Central memory CD8-positive, alpha-beta T cell (primary cell): ENCODE measurements at regions not wholly inside any gene's neighbourhood (a gene's known extent, or its start where the extent isn't known, plus 50 kb on each side); places are given as distances from the start of the nearest gene placed in this dataset.

Experiments used
- ATAC-seq: fragments of 150-1000 bp; cut with Tn5 transposase; replicated peaks from 2 replicates; pipeline ENCODE4 v1.10.0; 2022; ENCODE audit warnings: mild to moderate bottlenecking, moderate FRiP score, moderate number of reproducible peaks; ENCODE audit not compliant: poor library complexity, severe bottlenecking; ENCODE audit errors: extremely low read depth
- DNase-seq, 2 donors: peaks; one replicate each; pipeline ENCODE4 v3.0.0; 2021; ENCODE audit warnings: low spot score in 2 of 2
- H3K27ac Mint-ChIP-seq: one replicate; pipeline ENCODE4 v1.8.0; 2022; ENCODE audit warnings: low read depth, mild to moderate bottlenecking, moderate library complexity, mixed read lengths
- H3K27me3 Mint-ChIP-seq: one replicate; pipeline ENCODE4 v1.8.0; 2022; ENCODE audit warnings: mixed read lengths
- H3K36me3 Mint-ChIP-seq: one replicate; pipeline ENCODE4 v1.8.0; 2022; ENCODE audit warnings: mild to moderate bottlenecking, moderate library complexity, mixed read lengths; ENCODE audit not compliant: insufficient read depth
- H3K4me1 Mint-ChIP-seq: one replicate; pipeline ENCODE4 v1.8.0; 2022; ENCODE audit warnings: mixed read lengths
- H3K4me3 Mint-ChIP-seq: one replicate; pipeline ENCODE4 v1.8.0; 2022; ENCODE audit warnings: mild to moderate bottlenecking, moderate library complexity, mixed read lengths
- H3K9me3 Mint-ChIP-seq: one replicate; pipeline ENCODE4 v1.8.0; 2022; ENCODE audit warnings: mixed read lengths

GRCh38 chr18:54696616-54697293 lies 105.7 kb downstream of the DYNAP start:
- H3K9me3 Mint-ChIP-seq, result no peaks in the 10 kb centered on the region
- H3K27me3 Mint-ChIP-seq, result peaks cover 9% of the 10 kb centered on the region
- DNase-seq (no peak), ATAC-seq (no peak)
- no peaks in the 10 kb centered on the region for H3K36me3 Mint-ChIP-seq
- no peak overlapping the region for H3K27ac Mint-ChIP-seq
- no peak overlapping the region for H3K4me3 Mint-ChIP-seq
- no peaks in the 10 kb centered on the region for H3K4me1 Mint-ChIP-seq

- H3K27me3 Mint-ChIP-seq, result peaks cover 9% of the 10 kb centered on the region
- H3K9me3 Mint-ChIP-seq, result no peaks in the 10 kb centered on the region
- H3K36me3 Mint-ChIP-seq, result no peaks in the 10 kb centered on the region
- H3K4me1 Mint-ChIP-seq, result no peaks in the 10 kb centered on the region
- no peak for ATAC-seq
- no peak overlapping the region for H3K4me3 Mint-ChIP-seq
- DNase-seq, result no peak
- H3K27ac Mint-ChIP-seq, result no peak overlapping the region
These were observed 109.5 kb downstream of the DYNAP start for GRCh38 chr18:54700580-54700979.

GRCh38 chr18:54702686-54703085 lies 111.6 kb downstream of the DYNAP start:
- ATAC-seq (no peak), DNase-seq (no peak)
- H3K4me1 Mint-ChIP-seq, result no peaks in the 10 kb centered on the region
- no peak overlapping the region for H3K4me3 Mint-ChIP-seq
- no peak overlapping the region for H3K27ac Mint-ChIP-seq
- H3K36me3 Mint-ChIP-seq, result no peaks in the 10 kb centered on the region
- no peaks in the 10 kb centered on the region for H3K9me3 Mint-ChIP-seq
- peaks cover 3% of the 10 kb centered on the region for H3K27me3 Mint-ChIP-seq

- no peak overlapping the region for H3K4me3 Mint-ChIP-seq
- peaks cover 6% of the 10 kb centered on the region for H3K27me3 Mint-ChIP-seq
- no peak for DNase-seq
- no peak for ATAC-seq
- H3K36me3 Mint-ChIP-seq, result no peaks in the 10 kb centered on the region
- H3K4me1 Mint-ChIP-seq, result peaks cover 23% of the 10 kb centered on the region
- no peaks in the 10 kb centered on the region for H3K9me3 Mint-ChIP-seq
- H3K27ac Mint-ChIP-seq, result no peak overlapping the region
These were observed 118.0 kb upstream of the RAB27B start for GRCh38 chr18:54710074-54710899.

GRCh38 chr18:54710900-54711281 lies 117.4 kb upstream of the RAB27B start:
- Mint-ChIP-seq H3K27me3 (peaks cover 6% of the 10 kb centered on the region), H3K4me1 (peaks cover 23% of the 10 kb centered on the region), H3K4me3 (no peak overlapping the region), H3K36me3 (no peaks in the 10 kb centered on the region), H3K27ac (no peak overlapping the region), H3K9me3 (no peaks in the 10 kb centered on the region)
- no peak for ATAC-seq
- DNase-seq, result no peak

GRCh38 chr18:54712306-54712705 lies 116.0 kb upstream of the RAB27B start:
- DNase-seq, result no peak
- Mint-ChIP-seq H3K4me1 (peaks cover 23% of the 10 kb centered on the region), H3K4me3 (no peak overlapping the region), H3K36me3 (no peaks in the 10 kb centered on the region), H3K9me3 (no peaks in the 10 kb centered on the region), H3K27ac (no peak overlapping the region), H3K27me3 (peaks cover 6% of the 10 kb centered on the region)
- ATAC-seq, result no peak

- H3K9me3 Mint-ChIP-seq, result no peaks in the 10 kb centered on the region
- peaks cover 27% of the 10 kb centered on the region for H3K4me1 Mint-ChIP-seq
- no peak for ATAC-seq
- H3K4me3 Mint-ChIP-seq, result no peak overlapping the region
- peaks cover 6% of the 10 kb centered on the region for H3K27me3 Mint-ChIP-seq
- no peak for DNase-seq
- no peak overlapping the region for H3K27ac Mint-ChIP-seq
- no peaks in the 10 kb centered on the region for H3K36me3 Mint-ChIP-seq
These were observed 115.5 kb upstream of the RAB27B start for GRCh38 chr18:54712758-54713157.

- ATAC-seq, result no peak
- no peaks in the 10 kb centered on the region for H3K27me3 Mint-ChIP-seq
- no peaks in the 10 kb centered on the region for H3K9me3 Mint-ChIP-seq
- H3K4me3 Mint-ChIP-seq, result no peak overlapping the region
- H3K27ac Mint-ChIP-seq, result no peak overlapping the region
- H3K4me1 Mint-ChIP-seq, result peaks cover 34% of the 10 kb centered on the region
- H3K36me3 Mint-ChIP-seq, result no peaks in the 10 kb centered on the region
- no peak for DNase-seq
These were observed 114.9 kb upstream of the RAB27B start for GRCh38 chr18:54713386-54713785.

GRCh38 chr18:54714851-54715250 lies 113.4 kb upstream of the RAB27B start:
- Mint-ChIP-seq H3K4me1 (peaks cover 39% of the 10 kb centered on the region), H3K36me3 (no peaks in the 10 kb centered on the region), H3K4me3 (no peak overlapping the region), H3K27me3 (no peaks in the 10 kb centered on the region), H3K27ac (no peak overlapping the region), H3K9me3 (no peaks in the 10 kb centered on the region)
- DNase-seq, result no peak
- ATAC-seq, result no peak

- ATAC-seq (no peak), DNase-seq (no peak)
- Mint-ChIP-seq H3K27me3 (no peaks in the 10 kb centered on the region), H3K36me3 (no peaks in the 10 kb centered on the region), H3K4me1 (peaks cover 39% of the 10 kb centered on the region), H3K9me3 (no peaks in the 10 kb centered on the region), H3K4me3 (no peak overlapping the region), H3K27ac (peak overlapping the region; percentile 44)
These were observed 111.7 kb upstream of the RAB27B start for GRCh38 chr18:54716586-54716985.

GRCh38 chr18:54717673-54718407 lies 110.4 kb upstream of the RAB27B start:
- H3K27me3 Mint-ChIP-seq, result no peaks in the 10 kb centered on the region
- peak overlapping the region; percentile 44 for H3K27ac Mint-ChIP-seq
- peaks cover 39% of the 10 kb centered on the region for H3K4me1 Mint-ChIP-seq
- H3K4me3 Mint-ChIP-seq, result peak overlapping the region; percentile 78
- peak; percentile 89 for ATAC-seq
- DNase-seq, result no peak
- no peaks in the 10 kb centered on the region for H3K9me3 Mint-ChIP-seq
- no peaks in the 10 kb centered on the region for H3K36me3 Mint-ChIP-seq

- Mint-ChIP-seq H3K4me3 (peak overlapping the region; percentile 78), H3K36me3 (no peaks in the 10 kb centered on the region), H3K27me3 (no peaks in the 10 kb centered on the region)
These were observed 109.9 kb upstream of the RAB27B start for GRCh38 chr18:54718408-54718773.

GRCh38 chr18:54720620-54721019 lies 107.7 kb upstream of the RAB27B start:
- Mint-ChIP-seq H3K27me3 (no peaks in the 10 kb centered on the region), H3K27ac (no peak overlapping the region), H3K36me3 (no peaks in the 10 kb centered on the region), H3K9me3 (no peaks in the 10 kb centered on the region), H3K4me1 (peaks cover 17% of the 10 kb centered on the region), H3K4me3 (no peak overlapping the region)
- no peak for ATAC-seq
- DNase-seq, result no peak

More at GRCh38 chr18:54718408-54718773, 109.9 kb upstream of the RAB27B start:
- DNase-seq (no peak), ATAC-seq (no peak)
- Mint-ChIP-seq H3K27ac (peak overlapping the region; percentile 44), H3K9me3 (no peaks in the 10 kb centered on the region), H3K4me1 (peaks cover 34% of the 10 kb centered on the region)
